ENCODE measurements at regions not wholly inside any gene's neighbourhood (a gene's known extent, or its start where the extent isn't known, plus 50 kb on each side); places are given as distances from the start of the nearest gene placed in this dataset.

- TF ChIP-seq, protein P1, sequence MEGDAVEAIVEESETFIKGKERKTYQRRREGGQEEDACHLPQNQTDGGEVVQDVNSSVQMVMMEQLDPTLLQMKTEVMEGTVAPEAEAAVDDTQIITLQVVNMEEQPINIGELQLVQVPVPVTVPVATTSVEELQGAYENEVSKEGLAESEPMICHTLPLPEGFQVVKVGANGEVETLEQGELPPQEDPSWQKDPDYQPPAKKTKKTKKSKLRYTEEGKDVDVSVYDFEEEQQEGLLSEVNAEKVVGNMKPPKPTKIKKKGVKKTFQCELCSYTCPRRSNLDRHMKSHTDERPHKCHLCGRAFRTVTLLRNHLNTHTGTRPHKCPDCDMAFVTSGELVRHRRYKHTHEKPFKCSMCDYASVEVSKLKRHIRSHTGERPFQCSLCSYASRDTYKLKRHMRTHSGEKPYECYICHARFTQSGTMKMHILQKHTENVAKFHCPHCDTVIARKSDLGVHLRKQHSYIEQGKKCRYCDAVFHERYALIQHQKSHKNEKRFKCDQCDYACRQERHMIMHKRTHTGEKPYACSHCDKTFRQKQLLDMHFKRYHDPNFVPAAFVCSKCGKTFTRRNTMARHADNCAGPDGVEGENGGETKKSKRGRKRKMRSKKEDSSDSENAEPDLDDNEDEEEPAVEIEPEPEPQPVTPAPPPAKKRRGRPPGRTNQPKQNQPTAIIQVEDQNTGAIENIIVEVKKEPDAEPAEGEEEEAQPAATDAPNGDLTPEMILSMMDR (IDR thresholded peaks at IDR 0.05; ENCODE audit: low read depth, low read length, missing input control): no peak
- TF ChIP-seq, protein P2, sequence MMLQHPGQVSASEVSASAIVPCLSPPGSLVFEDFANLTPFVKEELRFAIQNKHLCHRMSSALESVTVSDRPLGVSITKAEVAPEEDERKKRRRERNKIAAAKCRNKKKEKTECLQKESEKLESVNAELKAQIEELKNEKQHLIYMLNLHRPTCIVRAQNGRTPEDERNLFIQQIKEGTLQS (IDR thresholded peaks at IDR 0.05): no peak
- TF ChIP-seq, protein P3, sequence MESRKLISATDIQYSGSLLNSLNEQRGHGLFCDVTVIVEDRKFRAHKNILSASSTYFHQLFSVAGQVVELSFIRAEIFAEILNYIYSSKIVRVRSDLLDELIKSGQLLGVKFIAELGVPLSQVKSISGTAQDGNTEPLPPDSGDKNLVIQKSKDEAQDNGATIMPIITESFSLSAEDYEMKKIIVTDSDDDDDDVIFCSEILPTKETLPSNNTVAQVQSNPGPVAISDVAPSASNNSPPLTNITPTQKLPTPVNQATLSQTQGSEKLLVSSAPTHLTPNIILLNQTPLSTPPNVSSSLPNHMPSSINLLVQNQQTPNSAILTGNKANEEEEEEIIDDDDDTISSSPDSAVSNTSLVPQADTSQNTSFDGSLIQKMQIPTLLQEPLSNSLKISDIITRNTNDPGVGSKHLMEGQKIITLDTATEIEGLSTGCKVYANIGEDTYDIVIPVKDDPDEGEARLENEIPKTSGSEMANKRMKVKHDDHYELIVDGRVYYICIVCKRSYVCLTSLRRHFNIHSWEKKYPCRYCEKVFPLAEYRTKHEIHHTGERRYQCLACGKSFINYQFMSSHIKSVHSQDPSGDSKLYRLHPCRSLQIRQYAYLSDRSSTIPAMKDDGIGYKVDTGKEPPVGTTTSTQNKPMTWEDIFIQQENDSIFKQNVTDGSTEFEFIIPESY (IDR thresholded peaks at IDR 0.05): no peak
- TF ChIP-seq TAF1 (conservative IDR thresholded peaks at IDR 0.05) (no peak), HNF4A (conservative IDR thresholded peaks at IDR 0.05) (no peak), RAD21 (IDR thresholded peaks at IDR 0.05) (no peak), JUND (IDR thresholded peaks at IDR 0.05) (no peak), SP1 (IDR thresholded peaks at IDR 0.05) (no peak), EGR1 (IDR thresholded peaks at IDR 0.05; ENCODE audit: low read depth in 2 of 2) (no peak), HNF4G (IDR thresholded peaks at IDR 0.05) (no peak), GABPA (IDR thresholded peaks at IDR 0.05 in 1 of 2, conservative IDR thresholded peaks at IDR 0.05 in 1 of 2) (no peak)
- TF ChIP-seq, protein P4, sequence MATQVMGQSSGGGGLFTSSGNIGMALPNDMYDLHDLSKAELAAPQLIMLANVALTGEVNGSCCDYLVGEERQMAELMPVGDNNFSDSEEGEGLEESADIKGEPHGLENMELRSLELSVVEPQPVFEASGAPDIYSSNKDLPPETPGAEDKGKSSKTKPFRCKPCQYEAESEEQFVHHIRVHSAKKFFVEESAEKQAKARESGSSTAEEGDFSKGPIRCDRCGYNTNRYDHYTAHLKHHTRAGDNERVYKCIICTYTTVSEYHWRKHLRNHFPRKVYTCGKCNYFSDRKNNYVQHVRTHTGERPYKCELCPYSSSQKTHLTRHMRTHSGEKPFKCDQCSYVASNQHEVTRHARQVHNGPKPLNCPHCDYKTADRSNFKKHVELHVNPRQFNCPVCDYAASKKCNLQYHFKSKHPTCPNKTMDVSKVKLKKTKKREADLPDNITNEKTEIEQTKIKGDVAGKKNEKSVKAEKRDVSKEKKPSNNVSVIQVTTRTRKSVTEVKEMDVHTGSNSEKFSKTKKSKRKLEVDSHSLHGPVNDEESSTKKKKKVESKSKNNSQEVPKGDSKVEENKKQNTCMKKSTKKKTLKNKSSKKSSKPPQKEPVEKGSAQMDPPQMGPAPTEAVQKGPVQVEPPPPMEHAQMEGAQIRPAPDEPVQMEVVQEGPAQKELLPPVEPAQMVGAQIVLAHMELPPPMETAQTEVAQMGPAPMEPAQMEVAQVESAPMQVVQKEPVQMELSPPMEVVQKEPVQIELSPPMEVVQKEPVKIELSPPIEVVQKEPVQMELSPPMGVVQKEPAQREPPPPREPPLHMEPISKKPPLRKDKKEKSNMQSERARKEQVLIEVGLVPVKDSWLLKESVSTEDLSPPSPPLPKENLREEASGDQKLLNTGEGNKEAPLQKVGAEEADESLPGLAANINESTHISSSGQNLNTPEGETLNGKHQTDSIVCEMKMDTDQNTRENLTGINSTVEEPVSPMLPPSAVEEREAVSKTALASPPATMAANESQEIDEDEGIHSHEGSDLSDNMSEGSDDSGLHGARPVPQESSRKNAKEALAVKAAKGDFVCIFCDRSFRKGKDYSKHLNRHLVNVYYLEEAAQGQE (IDR thresholded peaks at IDR 0.05): no peak
- TF ChIP-seq, protein P5, sequence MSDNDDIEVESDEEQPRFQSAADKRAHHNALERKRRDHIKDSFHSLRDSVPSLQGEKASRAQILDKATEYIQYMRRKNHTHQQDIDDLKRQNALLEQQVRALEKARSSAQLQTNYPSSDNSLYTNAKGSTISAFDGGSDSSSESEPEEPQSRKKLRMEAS (IDR thresholded peaks at IDR 0.05): no peak
Observed at GRCh38 chr6:76774781-76775384, 688.4 kb downstream of the HTR1B start.

Measured in liver (tissue), 3 donors.